ENCODE measurements at regions not wholly inside any gene's neighbourhood (a gene's known extent, or its start where the extent isn't known, plus 50 kb on each side); places are given as distances from the start of the nearest gene placed in this dataset.
"Not testable (repeated sequence)": the region's sequence is repeated elsewhere in the genome, so short reads cannot be mapped to it uniquely, and the experiment has no call there.

GRCh38 chr4:114237997-114238396 lies 258.6 kb upstream of the ARSJ start:
- no peak for DNase-seq (ENCODE audit: low read depth in 2 of 2, low spot score in 1 of 2)

- no peak for DNase-seq (ENCODE audit: low read depth in 2 of 2, low spot score in 1 of 2)
These were observed 270.1 kb upstream of the ARSJ start for GRCh38 chr4:114249561-114249960.

GRCh38 chr4:114249976-114250375 lies 270.5 kb upstream of the ARSJ start:
- DNase-seq (ENCODE audit: low read depth in 2 of 2, low spot score in 1 of 2), result no peak

GRCh38 chr4:114250439-114250891 lies 271.0 kb upstream of the ARSJ start:
- no peak for DNase-seq (ENCODE audit: low read depth in 2 of 2, low spot score in 1 of 2)

GRCh38 chr4:114251020-114251419 lies 271.6 kb upstream of the ARSJ start:
- no peak for DNase-seq (ENCODE audit: low read depth in 2 of 2, low spot score in 1 of 2)

GRCh38 chr4:114252499-114252898 lies 273.1 kb upstream of the ARSJ start:
- no peak for DNase-seq (ENCODE audit: low read depth in 2 of 2, low spot score in 1 of 2)

GRCh38 chr4:114257501-114257900 lies 278.1 kb upstream of the ARSJ start:
- DNase-seq (ENCODE audit: low read depth in 2 of 2, low spot score in 1 of 2), result no peak

GRCh38 chr4:114262421-114262820 lies 283.0 kb upstream of the ARSJ start:
- DNase-seq (ENCODE audit: low read depth in 2 of 2, low spot score in 1 of 2), result not testable (repeated sequence)

- DNase-seq (ENCODE audit: low read depth in 2 of 2, low spot score in 1 of 2), result no peak
These were observed 283.8 kb upstream of the ARSJ start for GRCh38 chr4:114263233-114263632.

- no peak for DNase-seq (ENCODE audit: low read depth in 2 of 2, low spot score in 1 of 2)
These were observed 285.0 kb upstream of the ARSJ start for GRCh38 chr4:114264452-114264851.

- no peak for DNase-seq (ENCODE audit: low read depth in 2 of 2, low spot score in 1 of 2)
These were observed 285.4 kb upstream of the ARSJ start for GRCh38 chr4:114264877-114265291.

- no peak for DNase-seq (ENCODE audit: low read depth in 2 of 2, low spot score in 1 of 2)
These were observed 285.9 kb upstream of the ARSJ start for GRCh38 chr4:114265342-114265741.

GRCh38 chr4:114267976-114268375 lies 288.5 kb upstream of the ARSJ start:
- no peak for DNase-seq (ENCODE audit: low read depth in 2 of 2, low spot score in 1 of 2)

GRCh38 chr4:114271031-114271430 lies 291.6 kb upstream of the ARSJ start:
- no peak for DNase-seq (ENCODE audit: low read depth in 2 of 2, low spot score in 1 of 2)

- no peak for DNase-seq (ENCODE audit: low read depth in 2 of 2, low spot score in 1 of 2)
These were observed 292.8 kb upstream of the ARSJ start for GRCh38 chr4:114272226-114272625.

- no peak for DNase-seq (ENCODE audit: low read depth in 2 of 2, low spot score in 1 of 2)
These were observed 293.8 kb upstream of the ARSJ start for GRCh38 chr4:114273238-114273637.

GRCh38 chr4:114277690-114278089 lies 298.2 kb upstream of the ARSJ start:
- no peak for DNase-seq (ENCODE audit: low read depth in 2 of 2, low spot score in 1 of 2)

- DNase-seq (ENCODE audit: low read depth in 2 of 2, low spot score in 1 of 2), result no peak
These were observed 299.6 kb upstream of the ARSJ start for GRCh38 chr4:114279066-114279465.

GRCh38 chr4:114279711-114280110 lies 300.3 kb upstream of the ARSJ start:
- DNase-seq (ENCODE audit: low read depth in 2 of 2, low spot score in 1 of 2), result no peak

- no peak for DNase-seq (ENCODE audit: low read depth in 2 of 2, low spot score in 1 of 2)
These were observed 301.2 kb upstream of the ARSJ start for GRCh38 chr4:114280645-114281044.

GRCh38 chr4:114281164-114281960 lies 301.9 kb upstream of the ARSJ start:
- no peak for DNase-seq (ENCODE audit: low read depth in 2 of 2, low spot score in 1 of 2)

- no peak for DNase-seq (ENCODE audit: low read depth in 2 of 2, low spot score in 1 of 2)
These were observed 303.5 kb upstream of the ARSJ start for GRCh38 chr4:114282937-114283336.

GRCh38 chr4:114284629-114285028 lies 305.2 kb upstream of the ARSJ start:
- no peak for DNase-seq (ENCODE audit: low read depth in 2 of 2, low spot score in 1 of 2)

All from stimulated activated CD8-positive, alpha-beta memory T cell treated with anti-CD3 and anti-CD28 coated beads, Interleukin-4, amount 100 ng/mL, for 4 hours (primary cell).